Neuronal stem cell (in vitro differentiated cells): ENCODE measurements at regions not wholly inside any gene's neighbourhood (a gene's known extent, or its start where the extent isn't known, plus 50 kb on each side); places are given as distances from the start of the nearest gene placed in this dataset.

ENCODE experiments used
- DNase-seq: peaks from one replicate; pipeline ENCODE4 v3.0.0-alpha.2; 2013; ENCODE audit warnings: low spot score
- H2AFZ ChIP-seq: one replicate; pipeline ENCODE4 v1.6.1; 2013; ENCODE audit warnings: mild to moderate bottlenecking, low read length, inconsistent platforms
- H2AK5ac ChIP-seq: 2 replicates; pipeline ENCODE4 v1.6.1; 2013; ENCODE audit warnings: low read depth, mild to moderate bottlenecking, inconsistent platforms, low read length, moderate library complexity, mixed read lengths
- H2BK120ac ChIP-seq: 2 replicates; pipeline ENCODE4 v1.6.1; 2013; ENCODE audit warnings: low read depth, mild to moderate bottlenecking, inconsistent platforms, low read length, moderate library complexity, mixed read lengths
- H2BK12ac ChIP-seq: one replicate; pipeline ENCODE4 v1.6.1; 2013; ENCODE audit warnings: low read length, inconsistent platforms
- H2BK15ac ChIP-seq: 2 replicates; pipeline ENCODE4 v1.6.1; 2013; ENCODE audit warnings: mild to moderate bottlenecking, low read length, inconsistent platforms, mixed read lengths
- H2BK5ac ChIP-seq: one replicate; pipeline ENCODE4 v1.6.1; 2013; ENCODE audit warnings: inconsistent platforms, mild to moderate bottlenecking, low read length, moderate library complexity
- H3K14ac ChIP-seq: one replicate; pipeline ENCODE4 v1.6.1; 2013; ENCODE audit warnings: low read length, inconsistent platforms
- H3K18ac ChIP-seq: 2 replicates; pipeline ENCODE4 v1.6.1; 2013; ENCODE audit warnings: low read length, inconsistent platforms
- H3K23ac ChIP-seq: 2 replicates; pipeline ENCODE4 v1.6.1; 2013; ENCODE audit warnings: low read depth, mild to moderate bottlenecking, mixed read lengths, low read length, inconsistent platforms; ENCODE audit not compliant: poor library complexity
- H3K27ac ChIP-seq: replicated peaks from 3 replicates; pipeline ENCODE4 v1.5.1; 2013; ENCODE audit warnings: low read length, inconsistent platforms
- H3K27me3 ChIP-seq, 3 experiments: 2 replicates each; pipeline ENCODE4 v1.6.1; 2013; ENCODE audit warnings: low read length in 3 of 3, mild to moderate bottlenecking in 2 of 3, inconsistent platforms in 1 of 3, low read depth in 1 of 3, mixed read lengths in 1 of 3, moderate library complexity in 1 of 3; ENCODE audit not compliant: control insufficient read depth in 3 of 3, insufficient read depth in 3 of 3
- H3K36me3 ChIP-seq, 2 donors: replicated peaks in 1 of 2; 2 replicates each; pipeline ENCODE4 v1.6.1; 2013; ENCODE audit warnings: low read length in 2 of 2; ENCODE audit not compliant: control insufficient read depth in 2 of 2, insufficient read depth in 2 of 2
- H3K4ac ChIP-seq: 2 replicates; pipeline ENCODE4 v1.6.1; 2013; ENCODE audit warnings: inconsistent platforms, mild to moderate bottlenecking, low read length, moderate library complexity
- H3K4me1 ChIP-seq, 2 donors: 1 replicate in 1 of 2; 2 replicates in 1 of 2; pipeline ENCODE4 v1.6.1; 2013; ENCODE audit warnings: low read length in 2 of 2, low read depth in 1 of 2; ENCODE audit not compliant: control insufficient read depth in 2 of 2, insufficient read depth in 1 of 2
- H3K4me2 ChIP-seq: one replicate; pipeline ENCODE4 v1.6.1; 2013; ENCODE audit warnings: mild to moderate bottlenecking, low read length, inconsistent platforms; ENCODE audit not compliant: insufficient read depth, poor library complexity, severe bottlenecking
- H3K4me3 ChIP-seq, 2 donors: 2 replicates each; pipeline ENCODE4 v1.5.1; 2013; ENCODE audit warnings: low read length in 2 of 2, mild to moderate bottlenecking in 2 of 2, inconsistent platforms in 1 of 2, moderate library complexity in 1 of 2
- H3K79me1 ChIP-seq: one replicate; pipeline ENCODE4 v1.6.1; 2013; ENCODE audit warnings: low read depth, mild to moderate bottlenecking, inconsistent platforms, low read length, moderate library complexity
- H3K9ac ChIP-seq: one replicate; pipeline ENCODE4 v1.6.1; 2013; ENCODE audit warnings: mild to moderate bottlenecking, low read depth, low read length, inconsistent platforms; ENCODE audit not compliant: poor library complexity
- H3K9me3 ChIP-seq, 2 donors: replicated peaks in 1 of 2; 2 replicates each; pipeline versions ENCODE3 to v1.6.1; 2013; ENCODE audit warnings: low read length in 2 of 2, mild to moderate bottlenecking in 2 of 2, inconsistent platforms in 1 of 2, low read depth in 1 of 2, mixed read lengths in 1 of 2, moderate library complexity in 1 of 2; ENCODE audit not compliant: control insufficient read depth in 2 of 2, insufficient read depth in 1 of 2
- H4K8ac ChIP-seq: one replicate; pipeline ENCODE4 v1.6.1; 2013; ENCODE audit warnings: low read depth, mild to moderate bottlenecking, inconsistent platforms, low read length, moderate library complexity
- H4K91ac ChIP-seq: one replicate; pipeline ENCODE4 v1.6.1; 2013; ENCODE audit warnings: low read length, low read depth, mild to moderate bottlenecking, inconsistent platforms; ENCODE audit not compliant: poor library complexity
- WGBS, 2 donors: extraction: QIAGEN DNeasy Blood & Tissue Kit; methylation state at CpG; one replicate each; pipeline ENCODE4 v1.1.7; 2013; ENCODE audit warnings: missing lambda C conversion rate in 2 of 2, mixed read lengths in 1 of 2; ENCODE audit not compliant: insufficient read length in 2 of 2, insufficient replicate concordance in 1 of 2; ENCODE audit errors: extremely low coverage in 2 of 2; 5-methylcytosine and 5-hydroxymethylcytosine counted together

DNA sequence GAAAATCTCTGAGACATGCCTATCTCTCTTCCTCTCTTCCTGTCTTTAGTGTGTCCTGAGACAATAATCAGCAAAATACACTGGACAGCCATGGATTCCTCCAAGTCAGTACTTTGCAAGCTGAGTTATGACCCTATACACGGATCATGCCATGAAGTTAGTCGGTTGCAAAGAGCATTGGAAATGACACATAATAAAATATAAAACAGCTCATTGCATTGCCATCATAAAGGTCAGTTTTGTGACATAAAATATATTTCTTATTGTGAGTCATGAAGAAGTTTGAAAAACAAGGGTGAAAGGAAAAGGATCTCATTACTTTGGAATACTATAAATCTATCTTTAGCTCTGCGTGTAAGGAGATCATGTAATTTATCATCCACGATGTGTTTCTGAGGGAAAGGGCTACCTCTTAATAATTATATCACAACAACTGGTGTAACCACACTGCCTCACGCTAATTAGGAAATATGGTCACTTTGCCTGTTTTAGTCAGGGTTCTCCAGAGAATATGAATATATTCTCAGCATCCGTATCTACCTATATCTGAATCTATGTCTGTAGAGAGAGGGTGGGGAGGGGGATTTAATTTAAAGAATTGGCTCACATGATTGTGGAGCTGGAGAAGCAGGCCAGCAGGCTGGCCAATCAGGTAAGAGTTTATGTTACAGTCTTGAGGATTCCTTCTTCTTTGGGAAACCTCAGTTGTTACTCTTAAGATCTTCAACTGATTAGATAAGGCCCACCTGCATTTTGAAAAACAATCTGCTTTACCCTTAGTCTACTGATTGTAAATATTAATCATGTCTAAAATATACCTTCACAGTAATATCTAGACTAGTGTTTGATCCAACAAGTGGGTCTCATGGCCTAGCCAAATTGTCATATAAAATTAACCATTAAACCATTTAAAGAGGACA, 198.8 kb downstream of the FAT3 start:
- H3K9me3 ChIP-seq: peaks cover 0 to 5% of the 10 kb centered on the region in 2 donors
- H2BK15ac ChIP-seq: no peak overlapping the region
- H2BK5ac ChIP-seq: no peak overlapping the region
- DNase-seq: no peak
- H3K23ac ChIP-seq: no peak overlapping the region
- H4K8ac ChIP-seq: no peak overlapping the region
- no CpG with 5 or more reads among the region's 6 CpGs for WGBS, 2 donors
- no peak overlapping the region for H3K14ac ChIP-seq
- no peak overlapping the region for H3K4me2 ChIP-seq
- H3K27ac ChIP-seq: no peak overlapping the region
- H3K18ac ChIP-seq: no peak overlapping the region
- no peak overlapping the region for H4K91ac ChIP-seq
- H3K9ac ChIP-seq: no peak overlapping the region
- H3K4me1 ChIP-seq: peaks cover 2 to 5% of the 10 kb centered on the region in 2 donors
- no peak overlapping the region for H3K4me3 ChIP-seq
- no peak overlapping the region for H2AK5ac ChIP-seq
- H3K27me3 ChIP-seq: no peaks in the 10 kb centered on the region
- H3K4ac ChIP-seq: no peak overlapping the region
- no peak overlapping the region for H2BK120ac ChIP-seq
- H3K36me3 ChIP-seq: peaks cover 0 to 6% of the 10 kb centered on the region in 2 donors
- no peaks in the 10 kb centered on the region for H3K79me1 ChIP-seq
- no peak overlapping the region for H2AFZ ChIP-seq
- no peak overlapping the region for H2BK12ac ChIP-seq

DNA sequence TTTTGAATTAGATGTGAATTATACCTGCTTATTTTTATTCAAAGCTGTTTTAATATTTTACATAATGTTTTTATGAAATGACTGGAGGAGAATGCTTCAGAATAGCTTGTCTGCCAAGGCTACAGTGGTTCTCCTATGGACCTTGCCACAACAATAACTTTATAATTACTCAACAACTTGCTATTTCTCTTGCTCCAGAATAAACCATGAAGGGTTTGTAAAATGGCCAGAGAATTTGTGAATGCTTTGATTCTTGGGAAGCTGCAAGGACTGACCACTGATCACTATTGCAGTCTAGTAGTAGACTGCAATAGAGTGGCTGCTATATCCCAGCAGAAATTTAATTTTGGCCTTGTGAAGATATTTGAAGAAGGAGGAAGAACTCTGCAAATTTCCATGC, 199.7 kb downstream of the FAT3 start:
- Histone ChIP-seq H3K4ac (no peak overlapping the region), H2AK5ac (no peak overlapping the region), H3K9me3 (peaks cover 0 to 13% of the 10 kb centered on the region in 2 donors), H3K18ac (no peak overlapping the region), H2BK15ac (no peak overlapping the region), H2BK5ac (no peak overlapping the region), H3K79me1 (no peaks in the 10 kb centered on the region), H3K14ac (no peak overlapping the region), H2AFZ (no peak overlapping the region), H3K9ac (no peak overlapping the region), H2BK120ac (no peak overlapping the region), H4K8ac (no peak overlapping the region), H3K4me3 (no peak overlapping the region), H3K4me2 (no peak overlapping the region), H3K27me3 (no peaks in the 10 kb centered on the region), H3K36me3 (peaks cover 0 to 5% of the 10 kb centered on the region in 2 donors), H3K27ac (no peak overlapping the region), H3K23ac (no peak overlapping the region), H4K91ac (no peak overlapping the region), H3K4me1 (peaks cover 2 to 5% of the 10 kb centered on the region in 2 donors), H2BK12ac (no peak overlapping the region)
- no peak for DNase-seq

DNA sequence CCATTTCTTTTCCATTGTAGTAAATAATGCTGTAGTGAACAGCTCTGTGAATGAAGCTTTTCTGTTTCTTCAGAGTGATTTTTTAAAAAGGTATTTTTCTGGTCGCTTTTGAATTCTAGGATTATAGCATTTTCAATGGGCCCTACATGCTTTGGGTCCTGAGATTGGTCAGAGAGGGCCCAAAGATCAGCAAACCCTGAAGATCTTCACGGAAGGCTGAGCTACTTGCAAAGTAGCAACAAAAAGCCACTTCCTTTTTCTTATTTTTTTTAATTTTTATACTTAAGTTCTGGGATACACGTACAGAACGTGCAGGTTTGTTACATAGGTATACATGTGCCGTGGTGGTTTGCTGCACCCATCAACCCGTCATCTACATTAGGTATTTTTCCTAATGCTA, 200.5 kb downstream of the FAT3 start:
- H3K23ac ChIP-seq: no peak overlapping the region
- no peak overlapping the region for H2AK5ac ChIP-seq
- no peak overlapping the region for H4K91ac ChIP-seq
- no peak for DNase-seq
- no peaks in the 10 kb centered on the region for H3K79me1 ChIP-seq
- H3K36me3 ChIP-seq: peaks cover 0 to 5% of the 10 kb centered on the region in 2 donors
- no peak overlapping the region for H3K27ac ChIP-seq
- no peak overlapping the region for H3K4ac ChIP-seq
- H3K4me2 ChIP-seq: no peak overlapping the region
- no peak overlapping the region for H3K14ac ChIP-seq
- peaks cover 0 to 20% of the 10 kb centered on the region in 2 donors for H3K9me3 ChIP-seq
- no peak overlapping the region for H2BK15ac ChIP-seq
- WGBS, 2 donors: no CpG with 5 or more reads among the region's 6 CpGs
- H2BK12ac ChIP-seq: no peak overlapping the region
- H2BK5ac ChIP-seq: no peak overlapping the region
- no peak overlapping the region for H3K18ac ChIP-seq
- H2AFZ ChIP-seq: no peak overlapping the region
- H3K4me3 ChIP-seq: no peak overlapping the region
- H3K4me1 ChIP-seq: peaks cover 2 to 5% of the 10 kb centered on the region in 2 donors
- H3K27me3 ChIP-seq: no peaks in the 10 kb centered on the region
- H4K8ac ChIP-seq: no peak overlapping the region
- no peak overlapping the region for H3K9ac ChIP-seq
- no peak overlapping the region for H2BK120ac ChIP-seq

DNA sequence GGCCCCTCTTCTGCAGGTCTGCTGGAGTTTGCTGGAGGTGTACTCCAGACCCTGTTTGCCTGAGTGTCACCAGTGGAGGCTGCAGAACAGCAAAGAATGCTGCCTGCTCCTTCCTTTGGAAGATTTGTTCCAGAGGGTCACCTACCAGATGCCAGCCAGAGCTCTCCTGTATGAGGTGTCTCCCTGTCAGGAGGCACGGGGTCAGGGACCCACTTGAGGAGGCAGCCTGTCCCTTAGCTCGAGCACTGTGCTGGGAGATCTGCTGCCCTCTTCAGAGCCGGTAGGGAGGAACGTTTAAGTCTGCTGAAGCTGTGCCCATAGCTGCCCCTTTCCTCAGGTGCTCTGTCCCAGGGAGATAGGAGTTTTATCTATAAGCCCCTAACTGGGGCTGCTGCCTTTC, 207.9 kb downstream of the FAT3 start:
- no CpG with 5 or more reads among the region's 4 CpGs for WGBS, 2 donors
- Histone ChIP-seq H3K36me3 (peaks cover 0 to 7% of the 10 kb centered on the region in 2 donors), H3K9me3 (peaks cover 0 to 20% of the 10 kb centered on the region in 2 donors), H2BK15ac (no peak overlapping the region), H3K4ac (no peak overlapping the region), H3K18ac (peak overlapping the region; percentile 63), H3K23ac (no peak overlapping the region), H2AK5ac (no peak overlapping the region), H2AFZ (no peak overlapping the region), H3K27ac (no peak overlapping the region), H3K4me3 (no peak overlapping the region), H4K91ac (no peak overlapping the region), H4K8ac (no peak overlapping the region), H3K4me1 (no peaks in the 10 kb centered on the region), H3K4me2 (no peak overlapping the region), H3K27me3 (no peaks in the 10 kb centered on the region), H2BK12ac (no peak overlapping the region), H3K9ac (peak overlapping the region; percentile 57), H2BK120ac (no peak overlapping the region), H2BK5ac (no peak overlapping the region), H3K79me1 (no peaks in the 10 kb centered on the region), H3K14ac (no peak overlapping the region)
- no peak for DNase-seq
